IMR-90 (cell line): ENCODE measurements at regions not wholly inside any gene's neighbourhood (a gene's known extent, or its start where the extent isn't known, plus 50 kb on each side); places are given as distances from the start of the nearest gene placed in this dataset.

Source experiments
- ATAC-seq: fragments of 200-7000 bp; cut with Tn5 transposase; 2 replicates; pipeline ENCODE4 v1.9.1; 2020; ENCODE audit warnings: low read depth, mild to moderate bottlenecking, moderate library complexity
- BruUV-seq: library from RNA; stranded (reverse); fragments of 400-500 nt; replicated peaks from 2 replicates; lab custom pipeline; 2021; lab: Mats Ljungman, UMichigan
- CTCF ChIA-PET: fragments of 300-600 bp; formaldehyde crosslinking; extraction: SDS; loops from one replicate; lab custom pipeline; 2021; ENCODE audit warnings: antibody characterized with exemption; lab: Yijun Ruan, JAX
- POLR2A ChIA-PET: fragments of 300-600 bp; sonication (Branson Sonifier 250); formaldehyde crosslinking; loops from one replicate; lab custom pipeline; 2022; ENCODE audit warnings: antibody characterized with exemption; ENCODE audit not compliant: unreplicated experiment; lab: Charles Lee
- DNase-seq: peaks from one replicate; pipeline ENCODE4 v3.0.0; 2013
- H2AFZ ChIP-seq: replicated peaks from 2 replicates; pipeline ENCODE3; 2013; ENCODE audit warnings: low read length, mild to moderate bottlenecking; ENCODE audit not compliant: poor library complexity
- H2AK5ac ChIP-seq: 2 replicates; pipeline ENCODE4 v1.6.1; 2013; ENCODE audit warnings: low read depth, low read length, inconsistent platforms
- H2AK9ac ChIP-seq: replicated peaks from 2 replicates; pipeline ENCODE3; 2013; ENCODE audit warnings: mild to moderate bottlenecking, low read depth, low read length, moderate library complexity; ENCODE audit not compliant: poor library complexity
- H2BK120ac ChIP-seq: 2 replicates; pipeline ENCODE4 v1.6.1; 2013; ENCODE audit warnings: low read depth, low read length, inconsistent platforms
- H2BK15ac ChIP-seq: 3 replicates; pipeline ENCODE4 v1.6.1; 2013; ENCODE audit warnings: low read depth, low read length, inconsistent platforms
- H2BK20ac ChIP-seq: 2 replicates; pipeline ENCODE4 v1.6.1; 2013; ENCODE audit warnings: low read depth, mild to moderate bottlenecking, inconsistent platforms, low read length, moderate library complexity
- H2BK5ac ChIP-seq: 2 replicates; pipeline ENCODE4 v1.6.1; 2013; ENCODE audit warnings: mild to moderate bottlenecking, low read depth, low read length, inconsistent platforms; ENCODE audit not compliant: poor library complexity, severe bottlenecking
- H3K14ac ChIP-seq: replicated peaks from 2 replicates; pipeline ENCODE4 v1.6.1; 2013; ENCODE audit warnings: low read depth, low read length, inconsistent platforms
- H3K18ac ChIP-seq: 2 replicates; pipeline ENCODE4 v1.6.1; 2013; ENCODE audit warnings: low read depth, low read length, control low read depth
- H3K23ac ChIP-seq: 2 replicates; pipeline ENCODE4 v1.6.1; 2013; ENCODE audit warnings: low read depth, low read length, inconsistent platforms
- H3K27ac ChIP-seq: 2 replicates; pipeline ENCODE4 v1.5.1; 2013; ENCODE audit warnings: mild to moderate bottlenecking, control low read depth, low read length; ENCODE audit not compliant: insufficient read depth
- H3K27me3 ChIP-seq: 2 replicates; pipeline ENCODE4 v1.6.1; 2013; ENCODE audit warnings: low read length; ENCODE audit not compliant: control insufficient read depth, insufficient read depth
- H3K36me3 ChIP-seq: 2 replicates; pipeline ENCODE4 v1.6.1; 2013; ENCODE audit warnings: low read length, mixed read lengths; ENCODE audit not compliant: control insufficient read depth, insufficient read depth
- H3K4ac ChIP-seq: 2 replicates; pipeline ENCODE4 v1.6.1; 2013; ENCODE audit warnings: low read depth, low read length, inconsistent platforms
- H3K4me1 ChIP-seq: 2 replicates; pipeline ENCODE4 v1.6.1; 2013; ENCODE audit warnings: low read length, mixed read lengths; ENCODE audit not compliant: control insufficient read depth, insufficient read depth
- H3K4me2 ChIP-seq: 2 replicates; pipeline ENCODE4 v1.6.1; 2013; ENCODE audit warnings: low read depth, mild to moderate bottlenecking, control low read depth, low read length, moderate library complexity
- H3K4me3 ChIP-seq: 2 replicates; pipeline ENCODE4 v1.5.1; 2013; ENCODE audit warnings: low read depth, mild to moderate bottlenecking, control low read depth, low read length, moderate library complexity; ENCODE audit not compliant: insufficient read depth
- H3K56ac ChIP-seq: 2 replicates; pipeline ENCODE4 v1.6.1; 2013; ENCODE audit warnings: low read length, inconsistent platforms; ENCODE audit not compliant: insufficient read depth; ENCODE audit errors: extremely low read depth
- H3K79me1 ChIP-seq, 2 experiments: 2 replicates each; pipeline ENCODE4 v1.6.1; 2013; ENCODE audit warnings: low read length in 2 of 2, inconsistent platforms in 1 of 2, low read depth in 1 of 2
- H3K9ac ChIP-seq: 2 replicates; pipeline ENCODE4 v1.6.1; 2013; ENCODE audit warnings: low read depth, low read length, control low read depth
- H3K9me1 ChIP-seq: 2 replicates; pipeline ENCODE4 v1.6.1; 2013; ENCODE audit warnings: low read length, inconsistent platforms; ENCODE audit not compliant: insufficient read depth
- H3K9me3 ChIP-seq: 2 replicates; pipeline ENCODE4 v1.6.1; 2013; ENCODE audit warnings: low read length; ENCODE audit not compliant: control insufficient read depth, insufficient read depth
- H4K20me1 ChIP-seq: 2 replicates; pipeline ENCODE4 v1.6.1; 2013; ENCODE audit warnings: low read length, inconsistent platforms; ENCODE audit not compliant: insufficient read depth
- H4K5ac ChIP-seq: 2 replicates; pipeline ENCODE4 v1.6.1; 2013; ENCODE audit warnings: mild to moderate bottlenecking, low read depth, low read length, control low read depth
- H4K8ac ChIP-seq, 2 experiments: 2 replicates each; pipeline ENCODE4 v1.6.1; 2013; ENCODE audit warnings: low read depth in 2 of 2, low read length in 2 of 2, control low read depth in 1 of 2, inconsistent platforms in 1 of 2
- H4K91ac ChIP-seq: 2 replicates; pipeline ENCODE4 v1.6.1; 2013; ENCODE audit warnings: low read depth, low read length, inconsistent platforms; ENCODE audit not compliant: insufficient read depth
- BHLHE40 ChIP-seq: fragments of 150-350 bp; IDR thresholded peaks from 2 replicates; pipeline ENCODE4 v1.6.1; 2016; ENCODE audit warnings: mild to moderate bottlenecking, low read depth, low read length
- CEBPB ChIP-seq: IDR thresholded peaks from 2 replicates; pipeline ENCODE4 v1.6.1; 2012; ENCODE audit warnings: low read depth, low read length, improper control_type of control experiment
- CHD1 ChIP-seq: IDR thresholded peaks from 2 replicates; pipeline ENCODE4 v1.6.1; 2012; ENCODE audit warnings: low read depth, low read length, improper control_type of control experiment
- FOS ChIP-seq: fragments of 150-350 bp; IDR thresholded peaks from 2 replicates; pipeline ENCODE4 v1.6.1; 2016; ENCODE audit warnings: low read depth, low read length
- MAFK ChIP-seq: IDR thresholded peaks from 2 replicates; pipeline ENCODE4 v1.6.1; 2012; ENCODE audit warnings: low read depth, low read length, improper control_type of control experiment
- MAZ ChIP-seq: IDR thresholded peaks from 2 replicates; pipeline ENCODE4 v1.6.1; 2012; ENCODE audit warnings: low read depth, mild to moderate bottlenecking, low read length, improper control_type of control experiment, moderate library complexity, borderline replicate concordance
- MXI1 ChIP-seq: IDR thresholded peaks from 2 replicates; pipeline ENCODE4 v1.6.1; 2012; ENCODE audit warnings: low read depth, mild to moderate bottlenecking, low read length, moderate library complexity, borderline replicate concordance
- NFE2L2 ChIP-seq: fragments of 150-350 bp; IDR thresholded peaks from 2 replicates; pipeline ENCODE4 v1.6.1; 2016; ENCODE audit warnings: low read depth, mild to moderate bottlenecking, low read length
- POLR2A ChIP-seq: IDR thresholded peaks from 2 replicates; pipeline ENCODE4 v1.6.1; 2012; ENCODE audit warnings: mild to moderate bottlenecking, low read depth, low read length
- RAD21 ChIP-seq: IDR thresholded peaks from 2 replicates; pipeline ENCODE4 v1.6.1; 2012; ENCODE audit warnings: low read length, improper control_type of control experiment
- RCOR1 ChIP-seq: IDR thresholded peaks from 2 replicates; pipeline ENCODE4 v1.6.1; 2012; ENCODE audit warnings: mild to moderate bottlenecking, low read length, improper control_type of control experiment; ENCODE audit not compliant: insufficient replicate concordance
- RFX5 ChIP-seq: IDR thresholded peaks from 2 replicates; pipeline ENCODE4 v1.8.0; 2012; ENCODE audit warnings: low read depth, mild to moderate bottlenecking, low read length, moderate library complexity
- SMC3 ChIP-seq: fragments of 150-350 bp; IDR thresholded peaks from 2 replicates; pipeline ENCODE4 v1.6.1; 2016; ENCODE audit warnings: low read depth, mild to moderate bottlenecking, antibody characterized with exemption, low read length, moderate library complexity
- WGBS, 2 experiments: methylation state at CpG; one replicate each; pipeline versions ENCODE4 v1.1.5 to v1.1.7; 2013; ENCODE audit warnings: missing lambda C conversion rate in 2 of 2; ENCODE audit not compliant: insufficient read length in 1 of 2; ENCODE audit errors: extremely low coverage in 2 of 2; 5-methylcytosine and 5-hydroxymethylcytosine counted together
- dilution Hi-C: fragments of 300-500 bp; cut with HindIII; formaldehyde crosslinking; loops from one replicate; pipeline ENCODE4 v1.14.3; 2018; ENCODE audit warnings: low sequenced_read_pairs; ENCODE audit not compliant: unreplicated experiment
- in situ Hi-C: fragments of 300-500 bp; cut with MboI; formaldehyde crosslinking; loops from 3 replicates; pipeline ENCODE4 v1.14.3; 2019; ENCODE audit warnings: low sequenced_read_pairs, inconsistent platforms, mixed read lengths
- intact Hi-C: fragments of 100-400 bp; cut with micrococcal nuclease; formaldehyde crosslinking; loops from 2 replicates; pipeline ENCODE4 v1.10.0; 2022
- TF ChIP-seq, protein P1 (sequence below): conservative IDR thresholded peaks from 2 replicates; pipeline ENCODE4 v1.5.1; 2012; ENCODE audit warnings: mild to moderate bottlenecking, low read depth, low read length, improper control_type of control experiment
- TF ChIP-seq, protein P2 (sequence below): fragments of 150-350 bp; IDR thresholded peaks from 2 replicates; pipeline ENCODE4 v1.6.1; 2016; ENCODE audit warnings: low read depth, mild to moderate bottlenecking, low read length, moderate library complexity, borderline replicate concordance
- TF ChIP-seq, protein P3 (sequence below): fragments of 150-350 bp; IDR thresholded peaks from 2 replicates; pipeline ENCODE4 v1.6.1; 2017; ENCODE audit warnings: mild to moderate bottlenecking, antibody characterized with exemption, low read length, low read depth

DNA sequence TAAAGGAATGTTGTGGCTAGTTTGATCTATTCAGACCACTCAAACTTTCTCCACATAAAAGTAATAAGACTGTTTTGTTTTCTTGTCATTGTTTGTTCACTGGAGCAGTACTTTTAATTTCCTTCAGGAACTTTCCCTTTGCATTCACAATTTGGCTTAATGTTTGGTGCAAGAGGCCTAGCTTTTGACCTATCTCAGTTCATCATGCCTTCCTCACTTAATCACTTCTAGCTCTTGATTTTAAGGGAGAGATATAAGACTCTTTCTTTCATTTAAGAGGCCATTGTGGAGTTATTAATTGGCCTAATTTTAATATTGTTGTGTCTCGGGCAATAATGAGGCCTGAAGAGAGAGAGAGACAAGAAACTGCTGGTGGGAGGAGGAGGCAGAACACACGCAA, 371.7 kb upstream of the DEPDC1 start:
- Histone ChIP-seq H2AK9ac (no peak overlapping the region), H4K20me1 (no peaks in the 10 kb centered on the region), H2BK120ac (no peak overlapping the region), H4K5ac (no peak overlapping the region), H3K23ac (no peak overlapping the region), H3K9me3 (peaks cover 2% of the 10 kb centered on the region), H3K4me2 (no peak overlapping the region), H3K27ac (no peak overlapping the region), H3K9ac (no peak overlapping the region), H3K14ac (no peak overlapping the region), H3K4ac (no peak overlapping the region), H4K91ac (no peak overlapping the region), H4K8ac (no peak overlapping the region), H2AFZ (no peak overlapping the region), H3K27me3 (no peaks in the 10 kb centered on the region), H3K9me1 (no peaks in the 10 kb centered on the region), H3K18ac (no peak overlapping the region), H3K36me3 (no peaks in the 10 kb centered on the region), H3K4me3 (no peak overlapping the region), H2AK5ac (no peak overlapping the region), H3K79me1 (no peaks in the 10 kb centered on the region), H2BK20ac (no peak overlapping the region), H3K56ac (no peak overlapping the region), H2BK15ac (no peak overlapping the region), H2BK5ac (no peak overlapping the region), H3K4me1 (no peaks in the 10 kb centered on the region)
- CTCF ChIA-PET: no interaction called here
- POLR2A ChIA-PET: no interaction called here
- intact Hi-C loops: no loop called here
- in situ Hi-C loops: no loop called here
- ATAC-seq (no peak), DNase-seq (no peak)
- WGBS, 2 experiments: no CpG with 5 or more reads among the region's 2 CpGs
- dilution Hi-C loops: no loop called here
- no TSS peak for BruUV-seq
- no peak for TF ChIP-seq BHLHE40
- TF ChIP-seq RAD21: no peak
- TF ChIP-seq SMC3: no peak
- TF ChIP-seq RFX5: no peak
- no peak for TF ChIP-seq POLR2A
- TF ChIP-seq FOS: no peak
- no peak for TF ChIP-seq NFE2L2
- no peak for TF ChIP-seq RCOR1
- TF ChIP-seq CHD1: no peak
- TF ChIP-seq, protein P1, sequence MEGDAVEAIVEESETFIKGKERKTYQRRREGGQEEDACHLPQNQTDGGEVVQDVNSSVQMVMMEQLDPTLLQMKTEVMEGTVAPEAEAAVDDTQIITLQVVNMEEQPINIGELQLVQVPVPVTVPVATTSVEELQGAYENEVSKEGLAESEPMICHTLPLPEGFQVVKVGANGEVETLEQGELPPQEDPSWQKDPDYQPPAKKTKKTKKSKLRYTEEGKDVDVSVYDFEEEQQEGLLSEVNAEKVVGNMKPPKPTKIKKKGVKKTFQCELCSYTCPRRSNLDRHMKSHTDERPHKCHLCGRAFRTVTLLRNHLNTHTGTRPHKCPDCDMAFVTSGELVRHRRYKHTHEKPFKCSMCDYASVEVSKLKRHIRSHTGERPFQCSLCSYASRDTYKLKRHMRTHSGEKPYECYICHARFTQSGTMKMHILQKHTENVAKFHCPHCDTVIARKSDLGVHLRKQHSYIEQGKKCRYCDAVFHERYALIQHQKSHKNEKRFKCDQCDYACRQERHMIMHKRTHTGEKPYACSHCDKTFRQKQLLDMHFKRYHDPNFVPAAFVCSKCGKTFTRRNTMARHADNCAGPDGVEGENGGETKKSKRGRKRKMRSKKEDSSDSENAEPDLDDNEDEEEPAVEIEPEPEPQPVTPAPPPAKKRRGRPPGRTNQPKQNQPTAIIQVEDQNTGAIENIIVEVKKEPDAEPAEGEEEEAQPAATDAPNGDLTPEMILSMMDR: no peak
- TF ChIP-seq MAZ: no peak
- TF ChIP-seq MXI1: no peak
- TF ChIP-seq, protein P2, sequence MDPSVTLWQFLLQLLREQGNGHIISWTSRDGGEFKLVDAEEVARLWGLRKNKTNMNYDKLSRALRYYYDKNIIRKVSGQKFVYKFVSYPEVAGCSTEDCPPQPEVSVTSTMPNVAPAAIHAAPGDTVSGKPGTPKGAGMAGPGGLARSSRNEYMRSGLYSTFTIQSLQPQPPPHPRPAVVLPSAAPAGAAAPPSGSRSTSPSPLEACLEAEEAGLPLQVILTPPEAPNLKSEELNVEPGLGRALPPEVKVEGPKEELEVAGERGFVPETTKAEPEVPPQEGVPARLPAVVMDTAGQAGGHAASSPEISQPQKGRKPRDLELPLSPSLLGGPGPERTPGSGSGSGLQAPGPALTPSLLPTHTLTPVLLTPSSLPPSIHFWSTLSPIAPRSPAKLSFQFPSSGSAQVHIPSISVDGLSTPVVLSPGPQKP: no peak
- TF ChIP-seq CEBPB: no peak
- no peak for TF ChIP-seq MAFK
- TF ChIP-seq, protein P3, sequence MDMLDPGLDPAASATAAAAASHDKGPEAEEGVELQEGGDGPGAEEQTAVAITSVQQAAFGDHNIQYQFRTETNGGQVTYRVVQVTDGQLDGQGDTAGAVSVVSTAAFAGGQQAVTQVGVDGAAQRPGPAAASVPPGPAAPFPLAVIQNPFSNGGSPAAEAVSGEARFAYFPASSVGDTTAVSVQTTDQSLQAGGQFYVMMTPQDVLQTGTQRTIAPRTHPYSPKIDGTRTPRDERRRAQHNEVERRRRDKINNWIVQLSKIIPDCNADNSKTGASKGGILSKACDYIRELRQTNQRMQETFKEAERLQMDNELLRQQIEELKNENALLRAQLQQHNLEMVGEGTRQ: no peak
